Central memory CD8-positive, alpha-beta T cell (primary cell): ENCODE measurements at regions not wholly inside any gene's neighbourhood (a gene's known extent, or its start where the extent isn't known, plus 50 kb on each side); places are given as distances from the start of the nearest gene placed in this dataset.

Experiments
- ATAC-seq: fragments of 150-1000 bp; cut with Tn5 transposase; replicated peaks from 2 replicates; pipeline ENCODE4 v1.10.0; 2022; ENCODE audit warnings: mild to moderate bottlenecking, moderate FRiP score, moderate number of reproducible peaks; ENCODE audit not compliant: poor library complexity, severe bottlenecking; ENCODE audit errors: extremely low read depth
- DNase-seq, 2 donors: peaks; one replicate each; pipeline ENCODE4 v3.0.0; 2021; ENCODE audit warnings: low spot score in 2 of 2
- H3K27ac Mint-ChIP-seq: one replicate; pipeline ENCODE4 v1.8.0; 2022; ENCODE audit warnings: low read depth, mild to moderate bottlenecking, moderate library complexity, mixed read lengths
- H3K27me3 Mint-ChIP-seq: one replicate; pipeline ENCODE4 v1.8.0; 2022; ENCODE audit warnings: mixed read lengths
- H3K36me3 Mint-ChIP-seq: one replicate; pipeline ENCODE4 v1.8.0; 2022; ENCODE audit warnings: mild to moderate bottlenecking, moderate library complexity, mixed read lengths; ENCODE audit not compliant: insufficient read depth
- H3K4me1 Mint-ChIP-seq: one replicate; pipeline ENCODE4 v1.8.0; 2022; ENCODE audit warnings: mixed read lengths
- H3K4me3 Mint-ChIP-seq: one replicate; pipeline ENCODE4 v1.8.0; 2022; ENCODE audit warnings: mild to moderate bottlenecking, moderate library complexity, mixed read lengths
- H3K9me3 Mint-ChIP-seq: one replicate; pipeline ENCODE4 v1.8.0; 2022; ENCODE audit warnings: mixed read lengths

GRCh38 chr18:29157057-29157780 is 980.3 kb upstream of the CDH2 start:
- ATAC-seq (no peak), DNase-seq (no peak)
- Mint-ChIP-seq H3K4me3 (no peak overlapping the region), H3K27ac (no peak overlapping the region), H3K36me3 (no peaks in the 10 kb centered on the region), H3K27me3 (no peaks in the 10 kb centered on the region), H3K9me3 (peaks cover 6% of the 10 kb centered on the region), H3K4me1 (no peaks in the 10 kb centered on the region)

- DNase-seq (no peak), ATAC-seq (no peak)
- H3K36me3 Mint-ChIP-seq, result no peaks in the 10 kb centered on the region
- H3K27ac Mint-ChIP-seq, result no peak overlapping the region
- no peak overlapping the region for H3K4me3 Mint-ChIP-seq
- no peaks in the 10 kb centered on the region for H3K27me3 Mint-ChIP-seq
- no peaks in the 10 kb centered on the region for H3K4me1 Mint-ChIP-seq
- H3K9me3 Mint-ChIP-seq, result peaks cover 6% of the 10 kb centered on the region
These were observed 979.6 kb upstream of the CDH2 start for GRCh38 chr18:29156531-29156930.

DNA sequence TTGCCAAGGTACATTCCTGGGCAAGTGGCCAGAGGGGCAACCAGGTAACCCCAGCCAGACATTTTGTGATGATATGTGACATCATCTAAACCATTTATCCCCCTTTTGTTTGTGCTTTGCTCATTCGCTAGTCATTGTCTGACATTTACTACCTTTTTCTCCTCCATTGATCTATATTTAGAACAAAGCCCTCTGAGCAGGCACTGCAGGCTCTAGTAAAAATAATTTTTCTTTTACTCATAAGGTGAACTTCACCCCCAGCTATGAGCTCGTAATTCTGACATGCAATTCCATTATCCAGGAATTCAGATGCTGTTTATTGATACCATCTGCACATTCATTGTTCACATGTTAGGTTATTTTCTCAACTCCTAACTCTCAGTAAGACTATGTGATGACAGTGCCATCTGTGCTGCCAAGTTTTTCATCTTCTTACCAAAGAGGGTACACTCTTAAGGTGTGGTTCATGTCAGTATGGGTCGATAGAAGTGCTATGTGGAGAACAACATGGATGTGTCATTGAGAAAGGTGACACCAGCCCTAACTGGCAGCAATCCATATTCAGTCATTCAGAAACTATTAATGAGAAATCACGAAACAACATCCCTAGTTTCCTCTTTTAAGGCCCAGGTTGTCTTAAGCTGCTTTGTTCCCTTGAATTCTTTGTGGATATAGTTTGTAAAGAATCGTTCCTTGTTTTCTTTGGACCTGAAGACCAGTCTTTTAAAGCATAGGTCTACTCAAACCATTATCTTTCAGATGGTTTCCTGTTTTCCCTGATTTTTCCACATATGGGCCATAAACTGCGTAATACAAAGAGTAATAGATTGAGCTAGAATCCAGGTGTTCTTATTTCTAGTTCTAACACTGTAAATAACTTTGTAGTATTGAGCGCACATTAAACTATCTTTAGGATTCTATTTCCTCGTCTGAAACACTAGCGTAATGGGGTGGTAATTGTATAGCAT is 978.1 kb upstream of the CDH2 start:
- peaks cover 6% of the 10 kb centered on the region for H3K9me3 Mint-ChIP-seq
- no peak for ATAC-seq
- H3K4me1 Mint-ChIP-seq, result no peaks in the 10 kb centered on the region
- H3K27ac Mint-ChIP-seq, result no peak overlapping the region
- no peak overlapping the region for H3K4me3 Mint-ChIP-seq
- no peaks in the 10 kb centered on the region for H3K27me3 Mint-ChIP-seq
- no peaks in the 10 kb centered on the region for H3K36me3 Mint-ChIP-seq
- no peak for DNase-seq

- ATAC-seq, result no peak
These were observed 977.3 kb upstream of the CDH2 start for GRCh38 chr18:29154196-29154757.

GRCh38 chr18:29153091-29153490 is 976.2 kb upstream of the CDH2 start:
- no peaks in the 10 kb centered on the region for H3K27me3 Mint-ChIP-seq

More at GRCh38 chr18:29154196-29154757, 977.3 kb upstream of the CDH2 start:
- Mint-ChIP-seq H3K36me3 (no peaks in the 10 kb centered on the region), H3K9me3 (peaks cover 6% of the 10 kb centered on the region), H3K4me1 (no peaks in the 10 kb centered on the region), H3K27me3 (no peaks in the 10 kb centered on the region), H3K27ac (no peak overlapping the region), H3K4me3 (no peak overlapping the region)
- DNase-seq, result no peak

GRCh38 chr18:29147944-29148343 is 971.0 kb upstream of the CDH2 start:
- DNase-seq (no peak), ATAC-seq (no peak)
- Mint-ChIP-seq H3K4me3 (no peak overlapping the region), H3K4me1 (no peaks in the 10 kb centered on the region), H3K27me3 (no peaks in the 10 kb centered on the region), H3K9me3 (peaks cover 8% of the 10 kb centered on the region), H3K36me3 (no peaks in the 10 kb centered on the region), H3K27ac (no peak overlapping the region)

More at GRCh38 chr18:29153091-29153490, 976.2 kb upstream of the CDH2 start:
- Mint-ChIP-seq H3K27ac (no peak overlapping the region), H3K4me3 (no peak overlapping the region), H3K9me3 (peaks cover 6% of the 10 kb centered on the region), H3K4me1 (no peaks in the 10 kb centered on the region), H3K36me3 (no peaks in the 10 kb centered on the region)
- DNase-seq (no peak), ATAC-seq (no peak)

DNA sequence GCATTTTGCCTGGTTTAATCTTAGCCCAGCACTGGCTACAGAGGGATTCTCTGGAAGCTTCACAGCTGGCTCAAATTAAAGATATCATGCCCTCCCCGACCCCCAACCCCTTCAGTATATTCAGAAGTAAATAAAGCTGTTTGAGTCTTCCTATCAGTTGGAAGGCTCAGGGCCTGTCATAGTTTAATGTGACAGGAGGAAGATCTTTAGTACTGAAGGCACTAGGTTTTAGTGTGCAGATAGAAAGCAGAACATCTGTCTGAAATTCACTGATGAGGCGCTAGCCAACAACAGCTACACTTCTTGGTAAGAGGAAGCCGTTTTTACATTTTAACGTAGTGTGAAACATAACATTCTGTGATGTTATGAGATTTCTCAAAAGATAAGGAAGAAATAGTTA is 969.1 kb upstream of the CDH2 start:
- no peak overlapping the region for H3K27ac Mint-ChIP-seq
- H3K9me3 Mint-ChIP-seq, result peaks cover 5% of the 10 kb centered on the region
- H3K27me3 Mint-ChIP-seq, result no peaks in the 10 kb centered on the region
- DNase-seq (no peak), ATAC-seq (no peak)
- no peaks in the 10 kb centered on the region for H3K4me1 Mint-ChIP-seq
- no peaks in the 10 kb centered on the region for H3K36me3 Mint-ChIP-seq
- no peak overlapping the region for H3K4me3 Mint-ChIP-seq

- H3K9me3 Mint-ChIP-seq, result peaks cover 5% of the 10 kb centered on the region
- no peaks in the 10 kb centered on the region for H3K4me1 Mint-ChIP-seq
- no peak overlapping the region for H3K27ac Mint-ChIP-seq
- H3K36me3 Mint-ChIP-seq, result no peaks in the 10 kb centered on the region
- H3K4me3 Mint-ChIP-seq, result no peak overlapping the region
- no peak for ATAC-seq
- H3K27me3 Mint-ChIP-seq, result no peaks in the 10 kb centered on the region
- no peak for DNase-seq
These were observed 963.7 kb upstream of the CDH2 start for GRCh38 chr18:29140590-29140989.

DNA sequence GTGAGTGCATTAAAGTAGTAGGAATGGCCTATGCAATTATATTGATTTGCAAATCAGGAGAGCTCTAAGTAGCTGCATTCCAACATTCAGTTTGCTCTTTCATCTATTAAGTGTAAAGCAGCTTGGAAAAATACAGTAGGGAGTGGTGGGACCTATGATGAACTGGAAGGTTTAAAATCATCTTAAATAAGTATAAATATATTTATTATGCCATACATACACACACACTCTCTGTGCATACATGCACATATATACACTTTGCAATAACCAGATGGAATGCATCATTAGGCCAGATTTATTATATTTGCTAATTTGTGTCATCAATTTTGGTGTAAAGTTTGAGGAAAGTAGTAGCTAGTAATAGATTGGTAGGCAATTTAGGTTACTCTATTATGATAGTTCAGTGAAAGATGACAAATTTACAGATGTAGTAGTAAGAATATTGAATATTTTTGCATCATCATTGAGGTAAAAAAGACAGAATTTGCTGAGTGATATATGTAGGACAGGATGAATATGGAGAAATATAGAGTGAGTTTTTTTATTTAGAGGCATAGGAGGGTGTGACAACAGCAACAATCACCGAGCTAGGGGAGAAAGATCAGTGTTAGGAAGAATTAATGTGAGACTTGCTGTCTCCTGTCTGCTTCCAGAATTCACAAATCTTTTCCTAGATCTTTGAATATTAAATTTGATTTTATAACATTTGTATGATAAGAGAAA is 961.0 kb upstream of the CDH2 start:
- H3K27ac Mint-ChIP-seq, result no peak overlapping the region
- ATAC-seq (no peak), DNase-seq (no peak)
- H3K27me3 Mint-ChIP-seq, result no peaks in the 10 kb centered on the region
- H3K4me3 Mint-ChIP-seq, result no peak overlapping the region
- no peaks in the 10 kb centered on the region for H3K36me3 Mint-ChIP-seq
- H3K9me3 Mint-ChIP-seq, result peaks cover under 1% of the 10 kb centered on the region
- H3K4me1 Mint-ChIP-seq, result no peaks in the 10 kb centered on the region

GRCh38 chr18:29123706-29124530 is 947.0 kb upstream of the CDH2 start:
- Mint-ChIP-seq H3K36me3 (no peaks in the 10 kb centered on the region), H3K9me3 (peaks cover 5% of the 10 kb centered on the region), H3K27me3 (no peaks in the 10 kb centered on the region), H3K4me1 (no peaks in the 10 kb centered on the region), H3K27ac (no peak overlapping the region), H3K4me3 (no peak overlapping the region)
- DNase-seq (no peak), ATAC-seq (no peak)

GRCh38 chr18:29104671-29105070 is 927.7 kb upstream of the CDH2 start:
- Mint-ChIP-seq H3K4me3 (no peak overlapping the region), H3K27ac (no peak overlapping the region), H3K36me3 (no peaks in the 10 kb centered on the region), H3K4me1 (no peaks in the 10 kb centered on the region), H3K9me3 (peaks cover 11% of the 10 kb centered on the region), H3K27me3 (no peaks in the 10 kb centered on the region)
- ATAC-seq (no peak), DNase-seq (no peak)
